RWPE1 (cell line): ENCODE measurements at regions not wholly inside any gene's neighbourhood (a gene's known extent, or its start where the extent isn't known, plus 50 kb on each side); places are given as distances from the start of the nearest gene placed in this dataset.

ENCODE experiments used
- CTCF ChIA-PET: fragments of 350-600 bp; sonication (Branson Sonifier 250); formaldehyde crosslinking; extraction: SDS; loops from one replicate; lab custom pipeline; 2021; lab: Yijun Ruan, JAX
- POLR2A ChIA-PET: fragments of 400-600 bp; formaldehyde crosslinking; extraction: SDS; loops from one replicate; lab custom pipeline; 2020; ENCODE audit warnings: antibody characterized with exemption; ENCODE audit not compliant: low non-redundant PET; lab: Yijun Ruan, JAX
- DNase-seq: peaks from one replicate; pipeline ENCODE4 v3.0.0; 2012; ENCODE audit warnings: low spot score
- H3K27ac ChIP-seq: fragments of 450-650 bp; 2 replicates; pipeline ENCODE4 v1.5.1; 2017
- CTCF ChIP-seq: fragments of 450-650 bp; conservative IDR thresholded peaks from 2 replicates; pipeline ENCODE4 v1.5.1; 2017; ENCODE audit warnings: low read depth, mild to moderate bottlenecking

GRCh38 chr1:14479865-14480264 lies 118.6 kb upstream of the KAZN start:
- POLR2A ChIA-PET, result no interaction called here
- DNase-seq, result no peak
- TF ChIP-seq CTCF, result no peak
- H3K27ac ChIP-seq, result no peak overlapping the region
- CTCF ChIA-PET, result no interaction called here

- CTCF ChIA-PET, result no interaction called here
- POLR2A ChIA-PET, result no interaction called here
- no peak for DNase-seq
- H3K27ac ChIP-seq, result no peak overlapping the region
- TF ChIP-seq CTCF, result no peak
Measured at GRCh38 chr1:14482784-14483450, 115.6 kb upstream of the KAZN start.

- DNase-seq, result no peak
- no peak for TF ChIP-seq CTCF
- CTCF ChIA-PET, result no interaction called here
- peak overlapping the region; percentile 66; the same call in 1 of the 2 replicates for H3K27ac ChIP-seq
- POLR2A ChIA-PET, result no interaction called here
Measured at GRCh38 chr1:14485285-14485684, 113.2 kb upstream of the KAZN start.

GRCh38 chr1:14486401-14487201 lies 111.9 kb upstream of the KAZN start:
- H3K27ac ChIP-seq, result no peak overlapping the region
- ChIA-PET CTCF (interaction anchor here (0.5 to 0.6 kb wide), 2 partner anchors 383 to 417 kb away, joined by 3 read pairs; no protein-coding TSS in a partner anchor), POLR2A (interaction anchor here (0.6 kb wide), 1 partner anchor 9 kb away, joined by 8 read pairs; no protein-coding TSS in a partner anchor)
- peak; percentile 62 for DNase-seq
- TF ChIP-seq CTCF, result no peak

- no peak for TF ChIP-seq CTCF
- ChIA-PET CTCF (no interaction called here), POLR2A (no interaction called here)
- no peak for DNase-seq
- H3K27ac ChIP-seq, result peak overlapping the region; percentile 49; the same call in 1 of the 2 replicates
Measured at GRCh38 chr1:14487671-14488070, 110.8 kb upstream of the KAZN start.

- ChIA-PET CTCF (no interaction called here), POLR2A (no interaction called here)
- no peak for DNase-seq
- no peak overlapping the region for H3K27ac ChIP-seq
- no peak for TF ChIP-seq CTCF
Measured at GRCh38 chr1:14494911-14495310, 103.6 kb upstream of the KAZN start.
